NOMO-1 (cell line): ENCODE measurements at regions not wholly inside any gene's neighbourhood (a gene's known extent, or its start where the extent isn't known, plus 50 kb on each side); places are given as distances from the start of the nearest gene placed in this dataset.
A peak's percentile ranks its signal among the peaks of the same experiment; 100 is the strongest.
"Not testable (repeated sequence)": the region's sequence is repeated elsewhere in the genome, so short reads cannot be mapped to it uniquely, and the experiment has no call there.

Source experiments
- DNase-seq, 2 experiments: peaks; one replicate each; lab custom pipeline; 2025; ENCODE audit not compliant: unreplicated experiment in 2 of 2; lab: John Stamatoyannopoulos, UW

GRCh38 chr20:59490196-59491004 lies 113.9 kb upstream of the PHACTR3 start:
- not testable (repeated sequence) for DNase-seq

- no peak for DNase-seq
Observed at GRCh38 chr20:59491884-59492283, 112.5 kb upstream of the PHACTR3 start.

GRCh38 chr20:59493926-59494325 lies 110.4 kb upstream of the PHACTR3 start:
- no peak for DNase-seq

GRCh38 chr20:59495166-59495565 lies 109.2 kb upstream of the PHACTR3 start:
- DNase-seq, result no peak

- DNase-seq, result peak; percentile 5 to 63
Observed at GRCh38 chr20:59495894-59496510, 108.3 kb upstream of the PHACTR3 start.

- DNase-seq, result no peak
Observed at GRCh38 chr20:59498291-59498690, 106.0 kb upstream of the PHACTR3 start.

GRCh38 chr20:59499863-59500262 lies 104.5 kb upstream of the PHACTR3 start:
- no peak for DNase-seq

GRCh38 chr20:59508729-59509128 lies 95.6 kb upstream of the PHACTR3 start:
- DNase-seq, result no peak

- DNase-seq, result no peak
Observed at GRCh38 chr20:59512651-59513050, 91.7 kb upstream of the PHACTR3 start.

- no peak for DNase-seq
Observed at GRCh38 chr20:59514554-59514953, 89.8 kb upstream of the PHACTR3 start.

GRCh38 chr20:59515013-59515905 lies 89.1 kb upstream of the PHACTR3 start:
- DNase-seq, result no peak

- DNase-seq, result no peak
Observed at GRCh38 chr20:59515906-59516209, 88.5 kb upstream of the PHACTR3 start.

GRCh38 chr20:59518881-59519706 lies 85.2 kb upstream of the PHACTR3 start:
- DNase-seq, result peak; percentile 40 to 57

GRCh38 chr20:59519707-59520014 lies 84.7 kb upstream of the PHACTR3 start:
- no peak for DNase-seq

GRCh38 chr20:59520814-59521213 lies 83.5 kb upstream of the PHACTR3 start:
- DNase-seq, result no peak

- peak in 1 of 2 experiments; percentile 21 for DNase-seq
Observed at GRCh38 chr20:59525500-59526241, 78.7 kb upstream of the PHACTR3 start.

GRCh38 chr20:59526242-59527225 lies 77.8 kb upstream of the PHACTR3 start:
- no peak for DNase-seq

- DNase-seq, result no peak
Observed at GRCh38 chr20:59530782-59531181, 73.6 kb upstream of the PHACTR3 start.

- DNase-seq, result no peak
Observed at GRCh38 chr20:59537991-59538390, 66.3 kb upstream of the PHACTR3 start.
